Right lobe of liver (tissue), 6 donors: ENCODE measurements at regions not wholly inside any gene's neighbourhood (a gene's known extent, or its start where the extent isn't known, plus 50 kb on each side); places are given as distances from the start of the nearest gene placed in this dataset.

Experiments
- ATAC-seq, 4 donors: fragments of 200-7000 bp; cut with Tn5 transposase; one replicate each; pipeline ENCODE4 v1.9.1; 2020; ENCODE audit warnings: mild to moderate bottlenecking in 4 of 4, moderate library complexity in 4 of 4
- DNase-seq, 3 donors: peaks; one replicate each; pipeline ENCODE4 v3.0.0-alpha.2; 2020
- H3K27ac ChIP-seq, 3 donors: fragments of 200-600 bp; one replicate each; pipeline ENCODE4 v1.8.0; 2022
- H3K27me3 ChIP-seq, 2 donors: fragments of 200-600 bp; one replicate each; pipeline ENCODE4 v1.8.0; 2022
- H3K36me3 ChIP-seq, 4 donors: fragments of 200-600 bp; sonication (generic) in 1 of 4; one replicate each; pipeline versions ENCODE4 v1.5.1 to v1.8.0; 2017 to 2022; ENCODE audit warnings: control low read depth in 1 of 4
- H3K4me1 ChIP-seq, 4 donors: fragments of 200-600 bp; sonication (generic) in 1 of 4; one replicate each; pipeline versions ENCODE4 v1.5.1 to v1.8.0; 2017 to 2022; ENCODE audit warnings: control low read depth in 1 of 4
- H3K4me3 ChIP-seq, 3 donors: fragments of 200-600 bp; one replicate each; pipeline ENCODE4 v1.8.0; 2022
- H3K9me3 ChIP-seq, 4 donors: fragments of 200-600 bp; sonication (generic) in 1 of 4; one replicate each; pipeline versions ENCODE4 v1.5.1 to v1.8.0; 2017 to 2022; ENCODE audit warnings: control low read depth in 1 of 4
- POLR2A ChIP-seq: fragments of 450-650 bp; IDR thresholded peaks from one replicate; pipeline ENCODE4 v1.6.1; 2017; ENCODE audit warnings: antibody characterized with exemption, mild to moderate bottlenecking
- WGBS: methylation state at CpG from one replicate; pipeline ENCODE4 v1.1.6; 2018; ENCODE audit warnings: low coverage, low lambda C conversion rate; ENCODE audit not compliant: insufficient coverage; ENCODE audit errors: missing lambda C conversion rate; 5-methylcytosine and 5-hydroxymethylcytosine counted together
- intact Hi-C, 2 donors: fragments of 100-400 bp; cut with DNase I; formaldehyde crosslinking; loops; one replicate each; pipeline versions ENCODE4 v1.11.2 to v1.14.1; 2022
- TF ChIP-seq, protein P1 (sequence below), 4 donors: fragments of 200-600 bp in 3 of 4; fragments of 450-650 bp in 1 of 4; IDR thresholded peaks; one replicate each; pipeline versions ENCODE4 v1.5.1 to v1.8.0; 2016 to 2022; ENCODE audit warnings: antibody characterized with exemption in 4 of 4, mild to moderate bottlenecking in 2 of 4
- donor health status: DM: no; HTN: yes; CAD: no.
- donor health status: DM: no; HTN: no; CAD: no.
- donor health status: DM: no; HTN: no; CAD: no.
- donor health status: DM: no; HTN: yes; CAD: no.
- donor health status: DM: no; HTN: yes; CAD: no.

- ATAC-seq (no peak), DNase-seq (no peak)
- Histone ChIP-seq H3K36me3 (no peaks in the 10 kb centered on the region), H3K4me3 (no peak overlapping the region), H3K27ac (no peak overlapping the region), H3K4me1 (no peaks in the 10 kb centered on the region), H3K27me3 (no peaks in the 10 kb centered on the region), H3K9me3 (no peaks in the 10 kb centered on the region)
- 47% methylated on average over 3 of the region's 3 CpGs for WGBS
- TF ChIP-seq, protein P1, sequence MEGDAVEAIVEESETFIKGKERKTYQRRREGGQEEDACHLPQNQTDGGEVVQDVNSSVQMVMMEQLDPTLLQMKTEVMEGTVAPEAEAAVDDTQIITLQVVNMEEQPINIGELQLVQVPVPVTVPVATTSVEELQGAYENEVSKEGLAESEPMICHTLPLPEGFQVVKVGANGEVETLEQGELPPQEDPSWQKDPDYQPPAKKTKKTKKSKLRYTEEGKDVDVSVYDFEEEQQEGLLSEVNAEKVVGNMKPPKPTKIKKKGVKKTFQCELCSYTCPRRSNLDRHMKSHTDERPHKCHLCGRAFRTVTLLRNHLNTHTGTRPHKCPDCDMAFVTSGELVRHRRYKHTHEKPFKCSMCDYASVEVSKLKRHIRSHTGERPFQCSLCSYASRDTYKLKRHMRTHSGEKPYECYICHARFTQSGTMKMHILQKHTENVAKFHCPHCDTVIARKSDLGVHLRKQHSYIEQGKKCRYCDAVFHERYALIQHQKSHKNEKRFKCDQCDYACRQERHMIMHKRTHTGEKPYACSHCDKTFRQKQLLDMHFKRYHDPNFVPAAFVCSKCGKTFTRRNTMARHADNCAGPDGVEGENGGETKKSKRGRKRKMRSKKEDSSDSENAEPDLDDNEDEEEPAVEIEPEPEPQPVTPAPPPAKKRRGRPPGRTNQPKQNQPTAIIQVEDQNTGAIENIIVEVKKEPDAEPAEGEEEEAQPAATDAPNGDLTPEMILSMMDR (IDR thresholded peaks at IDR 0.05): no peak
- no peak for TF ChIP-seq POLR2A
- intact Hi-C loops: no loop called here
These were observed 263.0 kb upstream of the ATP11B start for GRCh38 chr3:182530316-182530715.

GRCh38 chr3:182533394-182533793 is 259.9 kb upstream of the ATP11B start:
- Histone ChIP-seq H3K4me1 (no peaks in the 10 kb centered on the region), H3K27ac (no peak overlapping the region), H3K36me3 (no peaks in the 10 kb centered on the region), H3K27me3 (no peaks in the 10 kb centered on the region), H3K4me3 (no peak overlapping the region), H3K9me3 (no peaks in the 10 kb centered on the region)
- no peak for ATAC-seq
- WGBS: 70% methylated on average over 2 of the region's 2 CpGs
- intact Hi-C loops: no loop called here
- no peak for TF ChIP-seq POLR2A
- TF ChIP-seq, protein P1 (IDR thresholded peaks at IDR 0.05): no peak
- DNase-seq: no peak

GRCh38 chr3:182544542-182544941 is 248.8 kb upstream of the ATP11B start:
- Histone ChIP-seq H3K27ac (no peak overlapping the region), H3K9me3 (no peaks in the 10 kb centered on the region), H3K4me3 (no peak overlapping the region), H3K27me3 (no peaks in the 10 kb centered on the region), H3K36me3 (no peaks in the 10 kb centered on the region), H3K4me1 (no peaks in the 10 kb centered on the region)
- intact Hi-C loops: no loop called here
- WGBS: 52% methylated on average over 5 of the region's 5 CpGs
- ATAC-seq: no peak
- TF ChIP-seq, protein P1 (IDR thresholded peaks at IDR 0.05): no peak
- TF ChIP-seq POLR2A: no peak
- no peak for DNase-seq

DNA sequence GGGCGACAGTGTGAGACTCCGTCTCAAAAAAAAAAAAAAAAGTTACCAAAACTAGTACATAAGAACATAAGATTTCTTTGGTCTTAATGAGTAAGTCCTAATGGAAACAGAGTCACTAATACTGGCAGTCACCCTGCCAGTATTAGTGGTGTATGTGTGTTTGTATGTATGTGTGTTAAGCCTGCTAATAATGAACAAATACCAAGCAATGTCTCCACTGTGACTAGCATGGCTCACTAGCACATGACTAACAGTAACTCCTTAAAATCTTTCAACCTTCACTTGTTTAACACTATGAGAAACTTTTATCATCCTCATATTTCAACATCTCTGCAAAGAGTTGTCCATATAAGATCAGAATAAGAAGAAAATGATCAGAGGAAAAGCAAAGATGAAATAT is 231.0 kb upstream of the ATP11B start:
- no peaks in the 10 kb centered on the region for H3K4me1 ChIP-seq
- no peak for ATAC-seq
- intact Hi-C loops: no loop called here
- H3K4me3 ChIP-seq: no peak overlapping the region
- H3K36me3 ChIP-seq: no peaks in the 10 kb centered on the region
- H3K27me3 ChIP-seq: no peaks in the 10 kb centered on the region
- DNase-seq: no peak
- no peak overlapping the region for H3K27ac ChIP-seq
- H3K9me3 ChIP-seq: no peaks in the 10 kb centered on the region
- TF ChIP-seq, protein P1 (IDR thresholded peaks at IDR 0.05): no peak
- WGBS: 87% methylated on average over 2 of the region's 2 CpGs
